ENCODE measurements at regions not wholly inside any gene's neighbourhood (a gene's known extent, or its start where the extent isn't known, plus 50 kb on each side); places are given as distances from the start of the nearest gene placed in this dataset.
A peak's percentile ranks its signal among the peaks of the same experiment; 100 is the strongest.

DNA sequence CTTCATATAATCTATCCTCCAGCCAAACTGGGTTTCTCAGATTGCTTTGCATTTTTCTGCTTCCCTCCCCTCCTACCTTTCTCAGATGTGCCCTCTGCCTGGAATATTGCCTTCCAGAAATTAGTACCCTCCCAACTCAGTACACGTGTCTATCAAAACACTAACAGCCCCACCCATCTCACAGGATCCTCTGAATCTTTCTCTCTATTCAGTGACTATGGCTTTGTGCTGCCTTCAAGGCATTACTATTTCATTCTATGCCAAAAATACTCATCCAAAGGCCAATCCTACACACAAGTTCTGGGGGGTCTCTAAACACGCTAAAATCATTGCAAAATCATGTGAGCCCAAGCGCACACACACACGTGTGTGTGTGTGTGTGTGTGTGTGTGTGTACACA, 58.4 kb downstream of the ZNF281 start:
- Histone ChIP-seq H3K9ac (replicated peaks in 1 of 4; ENCODE audit: extremely low read depth in 1 of 4, low read depth in 3 of 4, low read length in 3 of 4) (no peak overlapping the region), H3K23me2 (ENCODE audit: low read depth, low read length) (no peaks in the 10 kb centered on the region), H2BK120ac (replicated peaks; ENCODE audit: low read depth, low read length) (no peak overlapping the region), H2BK12ac (ENCODE audit: low read depth, low read length) (0 out of 2 replicates have a peak overlapping the region, but pooled peaks have one; percentile 60), H3K4me3 (ENCODE audit: extremely low read depth in 1 of 4, insufficient read depth in 2 of 4, low read depth in 3 of 4, low read length in 4 of 4) (no peak overlapping the region), H3K56ac (replicated peaks; ENCODE audit: insufficient read length, low read depth, low read length) (no peak overlapping the region), H3K27ac (ENCODE audit: low read depth, low read length) (no peak overlapping the region), H4K8ac (ENCODE audit: extremely low read depth, insufficient read depth, low read length) (no peak overlapping the region), H3K27me3 (replicated peaks in 1 of 4; ENCODE audit: control insufficient read depth in 3 of 4, extremely low read depth in 1 of 4, insufficient read depth in 3 of 4, low read length in 3 of 4) (no peaks in the 10 kb centered on the region), H4K91ac (replicated peaks; ENCODE audit: insufficient read length, low read length) (no peak overlapping the region), H4K20me1 (replicated peaks in 1 of 2; ENCODE audit: control insufficient read depth in 1 of 2, insufficient read depth in 2 of 2, low read length in 2 of 2) (no peaks in the 10 kb centered on the region), H2BK15ac (ENCODE audit: low read length) (no peak overlapping the region), H3K79me1 (ENCODE audit: low read depth, low read length) (no peaks in the 10 kb centered on the region), H3K23ac (ENCODE audit: insufficient read length) (no peak overlapping the region), H3K4me2 (ENCODE audit: insufficient read depth in 1 of 2, low read depth in 2 of 2, low read length in 2 of 2) (no peak overlapping the region), H3K79me2 (ENCODE audit: control insufficient read depth in 1 of 2, insufficient read depth in 2 of 2, low read length in 2 of 2) (no peaks in the 10 kb centered on the region), H4K5ac (ENCODE audit: insufficient read length, low read depth, low read length) (no peak overlapping the region), H3K36me3 (ENCODE audit: control insufficient read depth in 2 of 4, insufficient read depth in 4 of 4, low read length in 3 of 4) (no peaks in the 10 kb centered on the region), H2AFZ (ENCODE audit: low read length) (no peak overlapping the region), H3K4ac (replicated peaks; ENCODE audit: insufficient read length, low read depth, low read length) (no peak overlapping the region), H3K9me3 (ENCODE audit: insufficient read depth in 2 of 2, low read depth in 1 of 2, low read length in 1 of 2) (no peaks in the 10 kb centered on the region), H2BK20ac (ENCODE audit: low read length) (no peak overlapping the region), H3K14ac (ENCODE audit: insufficient read length) (no peak overlapping the region), H2AK5ac (ENCODE audit: low read depth, low read length) (no peak overlapping the region), H2BK5ac (ENCODE audit: low read depth, low read length) (no peak overlapping the region), H3K4me1 (replicated peaks in 1 of 4; ENCODE audit: control insufficient read depth in 3 of 4, insufficient read depth in 4 of 4, low read length in 3 of 4) (peaks cover 0 to 6% (median 2%) of the 10 kb centered on the region in 4 experiments; a peak in 3 of 7 replicates), H3K18ac (ENCODE audit: extremely low read depth, low read length) (no peak overlapping the region)
- FAIRE-seq (no peak), DNase-seq (ENCODE audit: low read depth in 1 of 2, low spot score in 2 of 2) (no peak)
- TF ChIP-seq CREB1 (IDR thresholded peaks at IDR 0.05) (no peak), EP300 (IDR thresholded peaks at IDR 0.05; ENCODE audit: borderline replicate concordance in 1 of 2, low read depth in 2 of 2, low read length in 2 of 2) (no peak), KDM4A (IDR thresholded peaks at IDR 0.05; ENCODE audit: low read depth, low read length, severe bottlenecking) (no peak), CHD2 (IDR thresholded peaks at IDR 0.05; ENCODE audit: low read length) (no peak), POU5F1 (IDR thresholded peaks at IDR 0.05; ENCODE audit: low read depth, low read length) (no peak)
- WGBS, 2 experiments (ENCODE audit: extremely low coverage in 1 of 2, insufficient coverage in 1 of 2, insufficient read length in 1 of 2, insufficient replicate concordance in 2 of 2, low coverage in 1 of 2, low lambda C conversion rate in 2 of 2, missing lambda C conversion rate in 1 of 2): 88% methylated on average over 4 of the region's 4 CpGs; no CpG with 5 or more reads in 1 of the 2 experiments
- POLR2A ChIA-PET (ENCODE audit: partially characterized antibody): interaction anchor here (1.0 kb wide), 1 partner anchor 11 kb away, joined by 3 read pairs; no protein-coding TSS in a partner anchor
- CTCF ChIA-PET (ENCODE audit: partially characterized antibody): no interaction called here

All from H1 (cell line).